Fibroblast of skin of left biceps (primary cell): ENCODE measurements at regions not wholly inside any gene's neighbourhood (a gene's known extent, or its start where the extent isn't known, plus 50 kb on each side); places are given as distances from the start of the nearest gene placed in this dataset.

ENCODE experiments used
- DNase-seq, 2 experiments: peaks; one replicate each; pipeline ENCODE4 v3.0.0-alpha.2; 2013; ENCODE audit warnings: low read depth in 2 of 2

DNA sequence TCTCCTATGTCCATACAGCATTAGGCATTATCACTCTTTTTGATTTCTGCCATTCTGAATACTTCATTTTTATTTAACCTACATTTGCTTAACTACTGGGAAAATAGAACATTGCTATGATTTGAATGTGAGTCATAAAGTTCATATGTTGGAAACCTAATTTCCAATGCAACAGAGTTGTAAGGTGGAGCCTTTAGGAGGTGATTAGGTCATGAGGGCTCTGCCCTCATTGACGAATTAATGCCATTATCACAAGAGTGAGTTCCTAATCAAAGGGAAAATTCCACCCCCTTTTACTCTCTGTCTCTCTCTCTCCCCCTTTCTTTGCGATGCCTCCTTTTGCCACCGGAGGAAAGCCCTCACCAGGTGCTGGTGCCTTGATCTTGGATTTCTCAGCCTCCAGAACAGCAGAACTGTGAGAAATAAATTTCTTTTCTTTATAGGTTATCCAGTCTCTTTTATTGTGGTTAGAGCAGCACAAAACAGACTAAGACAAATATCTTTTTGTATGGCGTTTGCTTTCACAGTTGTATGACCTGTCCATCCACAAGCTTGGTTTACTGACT is 180.1 kb upstream of the ARID2 start:
- DNase-seq = no peak

DNA sequence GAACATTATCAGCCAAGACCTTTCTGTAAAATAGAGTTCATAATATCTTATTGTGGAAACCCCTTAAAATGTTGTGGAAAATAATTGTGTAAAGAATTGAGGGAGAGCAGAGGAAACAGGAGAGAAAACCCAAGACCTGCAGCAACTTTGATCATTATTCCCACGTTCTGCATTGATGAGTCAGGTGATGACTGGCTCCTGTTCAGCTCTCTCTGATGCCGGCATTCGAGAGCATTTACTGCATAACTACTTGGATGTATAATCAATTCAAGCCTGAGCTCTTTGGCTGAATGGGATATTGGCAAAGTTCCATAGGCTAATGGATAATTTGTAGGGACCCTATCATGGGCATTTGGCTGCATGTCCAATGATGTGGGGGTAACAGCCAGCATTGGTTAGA is 176.3 kb upstream of the ARID2 start:
- DNase-seq = no peak

DNA sequence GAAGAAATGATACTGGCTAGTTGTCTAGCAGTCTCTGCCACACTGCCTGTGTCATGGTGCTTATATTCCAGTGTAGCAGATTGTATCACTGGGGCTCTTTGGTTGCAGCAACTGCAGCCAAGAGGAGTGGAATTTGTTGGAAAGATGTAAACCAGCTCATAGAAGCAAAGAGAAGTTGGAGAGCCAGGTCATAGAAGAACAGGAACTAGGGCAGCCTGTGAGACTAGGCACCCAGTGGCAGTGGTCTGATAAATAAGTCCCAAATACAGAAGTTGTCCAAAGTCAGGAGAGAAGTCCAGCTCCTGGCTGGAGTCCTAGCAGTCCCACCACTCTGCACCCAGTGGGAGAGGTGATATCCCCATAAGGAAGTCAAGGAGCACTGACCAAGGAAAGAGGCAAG is 172.5 kb upstream of the ARID2 start:
- DNase-seq = no peak

DNA sequence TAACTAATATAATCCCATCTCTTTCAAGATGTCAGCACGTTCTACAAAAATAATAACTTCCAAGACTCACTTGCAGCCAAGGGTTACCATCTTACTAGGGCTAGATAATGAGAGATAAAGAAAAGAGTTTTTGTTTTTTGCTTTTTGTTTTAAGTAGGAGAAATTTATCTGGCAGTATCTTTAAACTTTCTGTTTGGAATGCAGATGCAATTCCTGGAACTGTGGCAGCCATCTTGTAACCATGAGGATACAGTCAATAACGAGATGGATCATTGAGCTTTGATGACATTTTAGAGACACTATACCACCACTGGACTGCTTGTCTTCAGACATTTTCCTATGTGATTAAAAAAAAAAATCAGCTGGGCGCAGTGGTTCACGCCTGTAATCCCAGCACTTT is 171.2 kb upstream of the ARID2 start:
- no peak for DNase-seq

DNA sequence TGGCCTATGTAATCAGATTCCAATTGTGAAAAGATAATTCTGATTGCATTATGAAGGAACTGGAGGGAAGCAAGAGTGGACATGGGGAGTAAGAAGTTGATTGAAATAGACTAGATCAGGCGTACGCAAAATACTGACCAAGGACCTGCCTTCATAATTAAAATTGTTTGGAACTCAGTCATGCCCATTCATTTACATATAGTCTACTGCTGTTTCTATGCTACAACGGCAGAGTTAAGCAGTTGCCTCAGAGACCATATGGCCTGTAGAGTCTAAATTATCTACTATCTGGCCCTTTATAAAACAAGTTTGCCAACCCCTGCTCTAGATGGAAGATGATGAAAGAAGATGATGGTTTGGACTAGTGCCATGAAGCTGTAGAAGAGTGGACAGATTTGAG is 170.0 kb upstream of the ARID2 start:
- DNase-seq = no peak

DNA sequence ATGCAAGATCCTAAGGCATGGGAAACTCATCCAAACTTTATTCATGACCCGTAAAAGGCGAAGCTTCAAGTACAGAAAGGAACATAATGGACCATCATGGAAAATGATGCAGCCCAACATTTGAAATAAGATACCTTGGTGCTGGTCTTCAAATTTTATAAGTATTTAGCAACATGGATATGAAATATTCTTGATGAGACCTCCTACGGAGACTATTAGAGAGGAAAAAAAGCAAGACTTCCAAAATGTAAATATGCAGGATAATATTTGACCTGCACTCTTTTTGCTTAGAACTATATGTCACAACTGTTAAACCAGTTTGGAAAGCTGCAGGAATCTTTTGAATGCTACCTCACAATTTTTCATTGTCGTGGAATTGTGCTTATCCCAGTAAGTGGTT is 168.8 kb upstream of the ARID2 start:
- DNase-seq = no peak

DNA sequence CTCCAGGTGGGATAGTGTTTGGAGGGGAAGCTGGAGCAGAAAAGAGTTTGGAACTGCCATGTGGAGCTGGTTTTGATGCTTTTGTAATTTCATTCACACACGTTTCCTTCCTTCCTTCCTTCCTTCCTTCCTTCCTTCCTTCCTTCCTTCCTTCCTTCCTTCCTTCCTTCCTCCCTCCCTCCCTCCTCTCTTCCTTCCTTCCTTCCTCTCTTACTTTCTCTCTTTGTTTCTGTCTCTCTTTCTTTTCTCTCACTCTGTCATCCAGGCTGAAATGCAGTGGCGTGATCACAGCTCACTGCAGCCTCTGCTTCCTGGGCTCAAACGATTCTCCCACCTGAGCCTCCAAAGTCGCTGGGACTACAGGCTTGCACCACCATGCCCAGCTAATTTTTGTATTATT is 168.0 kb upstream of the ARID2 start:
- DNase-seq = no peak

DNA sequence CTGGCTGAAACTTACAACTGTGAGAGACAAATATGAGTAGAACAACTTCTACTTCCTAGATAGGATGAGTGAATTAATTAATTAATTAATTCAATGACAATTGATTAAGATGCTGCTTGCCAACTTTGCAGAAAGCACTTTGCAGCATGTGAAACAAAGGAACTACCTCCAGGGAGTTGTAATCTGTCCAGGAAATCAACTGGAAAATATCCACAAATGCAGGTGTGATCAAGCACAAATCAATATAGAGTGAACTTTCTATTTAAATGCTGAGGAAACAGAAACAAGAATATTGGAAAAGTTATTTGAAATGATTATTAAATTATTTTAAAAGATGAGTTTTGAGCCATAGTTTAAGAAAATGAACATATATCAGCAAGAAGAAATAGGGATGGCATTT is 163.9 kb upstream of the ARID2 start:
- DNase-seq = no peak

DNA sequence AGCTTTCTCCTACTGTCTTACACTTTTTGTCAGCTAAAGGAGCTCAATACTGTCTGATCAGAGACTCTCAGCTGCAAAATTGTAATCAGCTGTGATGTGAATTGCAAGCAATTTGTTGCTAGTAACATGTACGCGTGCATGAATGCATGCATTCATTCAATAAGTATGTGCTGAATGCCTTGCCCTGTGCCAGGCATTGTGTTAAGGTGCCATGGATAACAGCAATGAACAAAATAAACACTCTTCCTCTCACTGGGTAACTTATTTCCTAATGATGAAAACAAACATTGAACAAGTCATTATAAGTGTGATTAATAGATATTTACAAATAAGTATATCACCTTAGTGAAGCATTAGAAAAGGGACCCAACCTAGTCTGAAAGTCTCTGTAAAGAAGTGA is 163.2 kb upstream of the ARID2 start:
- no peak for DNase-seq

DNA sequence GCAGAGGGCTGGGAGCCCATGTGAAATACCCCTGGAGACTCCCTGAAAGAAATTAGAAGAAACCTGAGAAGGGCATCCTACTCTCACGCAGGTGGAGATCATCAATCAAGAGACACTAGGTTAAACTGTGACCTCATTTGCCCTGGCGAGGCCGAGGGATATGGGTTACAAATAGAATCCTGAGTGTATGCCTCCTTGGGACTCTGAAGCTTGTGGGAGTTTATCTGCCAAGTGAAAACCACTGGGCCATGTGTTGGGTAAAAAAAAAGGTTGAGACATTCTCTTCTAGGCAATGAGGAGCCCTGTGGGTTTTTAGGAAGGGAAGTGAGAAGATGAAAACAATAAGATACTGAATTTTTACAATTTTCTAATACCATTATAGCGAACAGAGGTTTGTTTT is 160.7 kb upstream of the ARID2 start:
- DNase-seq = no peak

DNA sequence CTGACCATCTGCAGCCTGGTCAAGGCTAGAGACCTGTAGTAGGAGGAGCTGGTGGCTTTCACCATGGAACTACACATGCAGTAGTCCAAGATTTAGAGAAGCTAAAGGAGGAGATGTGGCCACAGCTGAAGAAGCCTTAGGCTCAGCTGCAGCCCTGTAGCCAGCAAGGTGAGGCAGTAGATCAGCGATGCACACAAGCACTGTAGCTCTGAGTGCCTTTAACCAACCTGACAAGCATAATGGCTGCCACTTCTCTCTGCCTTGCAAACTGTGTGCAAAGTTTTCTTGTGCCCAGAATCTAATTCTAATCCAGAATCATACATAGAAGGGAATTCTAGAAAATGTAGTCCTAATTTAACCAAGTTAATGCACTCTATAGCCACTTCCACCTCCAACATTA is 159.0 kb upstream of the ARID2 start:
- DNase-seq = no peak

DNA sequence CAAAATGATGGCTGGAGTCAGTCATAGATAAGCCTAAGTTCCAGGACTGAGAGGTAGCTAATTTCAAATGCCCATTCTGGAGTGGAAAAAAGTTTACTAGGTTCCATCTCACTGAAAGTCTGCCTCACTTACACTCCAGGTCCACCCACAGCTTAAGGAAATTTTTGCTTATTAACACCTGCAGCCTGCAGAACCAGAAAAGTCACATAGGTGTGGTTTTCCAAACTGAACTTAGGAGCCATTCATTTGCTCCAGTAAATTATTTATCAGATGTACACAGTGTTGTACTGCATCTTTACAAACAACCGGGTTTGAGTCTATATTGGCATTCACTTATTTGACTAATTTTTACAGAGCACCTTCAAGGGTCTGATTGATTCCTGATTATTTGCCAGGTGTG is 157.4 kb upstream of the ARID2 start:
- DNase-seq = no peak

DNA sequence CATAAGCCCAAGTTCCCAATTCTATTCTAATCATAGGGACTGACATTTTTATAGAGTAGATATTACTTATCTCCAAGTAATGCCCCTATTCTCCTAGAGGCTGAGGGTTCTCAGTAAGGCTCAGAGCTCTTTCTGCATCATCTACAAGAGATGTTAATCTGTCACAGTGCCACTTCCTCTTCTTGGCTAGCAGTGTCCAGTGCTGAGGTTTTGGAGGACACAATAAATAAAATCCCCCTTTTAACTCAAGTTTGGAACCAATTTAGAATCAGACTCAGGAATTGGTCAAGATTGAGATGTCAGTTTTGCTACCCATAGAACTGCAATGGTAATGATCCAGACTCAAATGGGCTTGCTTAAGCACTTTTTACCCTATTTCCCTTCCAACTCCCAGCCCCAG is 154.1 kb upstream of the ARID2 start:
- DNase-seq = no peak

DNA sequence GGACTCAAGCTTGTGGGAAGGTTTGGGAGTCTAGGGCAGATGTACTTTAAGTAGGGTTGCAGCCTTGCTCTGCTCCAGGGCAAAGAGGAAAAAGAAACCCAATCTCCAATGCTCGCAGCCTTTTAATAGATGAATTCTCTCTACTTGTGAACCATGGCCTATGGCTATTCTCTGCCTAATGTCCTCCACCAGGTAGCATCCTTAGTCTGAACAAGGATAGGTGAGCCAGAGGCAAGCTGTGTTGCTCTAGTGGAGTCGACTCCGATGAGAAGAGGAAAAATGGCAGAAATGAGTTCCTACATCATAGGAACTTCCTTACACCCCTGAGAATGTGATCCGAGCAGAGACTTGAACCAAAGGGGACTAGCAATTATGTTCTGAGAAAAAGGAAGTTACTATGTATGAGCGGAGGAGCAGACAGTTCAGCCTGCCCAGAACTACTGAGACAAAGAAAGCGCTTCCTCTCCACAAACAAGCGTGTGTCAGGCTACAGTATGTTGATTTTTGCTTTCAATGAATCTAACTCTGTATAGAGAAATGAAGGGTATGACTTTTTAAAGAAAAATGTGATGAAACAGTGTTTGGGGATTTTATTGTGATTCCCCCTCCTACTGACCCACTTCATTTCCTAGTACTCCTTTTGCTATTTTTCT is 153.6 kb upstream of the ARID2 start:
- DNase-seq = no peak

DNA sequence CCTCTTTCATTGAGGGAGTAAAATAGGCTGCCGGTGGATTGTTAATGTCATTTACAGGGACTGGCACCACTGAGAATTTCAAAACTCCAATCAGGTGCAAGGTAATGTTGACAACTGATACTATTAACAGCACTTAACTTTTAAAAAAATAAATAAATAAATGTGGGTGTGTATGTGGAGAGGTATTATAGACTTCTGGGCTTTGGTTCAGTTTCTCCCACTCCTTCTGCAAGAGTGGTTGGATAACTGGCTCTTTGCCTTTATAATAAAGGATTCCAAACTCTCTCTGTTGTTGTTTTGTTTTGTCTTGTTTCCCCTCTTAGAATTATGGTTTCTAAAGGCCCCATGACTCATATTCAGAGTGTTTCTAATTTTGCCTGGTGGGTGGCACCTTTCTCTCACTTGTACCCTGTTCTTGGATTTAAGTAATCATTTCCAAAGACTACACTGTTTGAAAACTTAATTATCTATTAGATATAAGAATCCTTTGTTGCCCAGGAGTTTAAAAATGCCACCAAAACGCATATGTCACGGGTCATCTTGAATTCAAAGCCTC is 151.6 kb upstream of the ARID2 start:
- no peak for DNase-seq

DNA sequence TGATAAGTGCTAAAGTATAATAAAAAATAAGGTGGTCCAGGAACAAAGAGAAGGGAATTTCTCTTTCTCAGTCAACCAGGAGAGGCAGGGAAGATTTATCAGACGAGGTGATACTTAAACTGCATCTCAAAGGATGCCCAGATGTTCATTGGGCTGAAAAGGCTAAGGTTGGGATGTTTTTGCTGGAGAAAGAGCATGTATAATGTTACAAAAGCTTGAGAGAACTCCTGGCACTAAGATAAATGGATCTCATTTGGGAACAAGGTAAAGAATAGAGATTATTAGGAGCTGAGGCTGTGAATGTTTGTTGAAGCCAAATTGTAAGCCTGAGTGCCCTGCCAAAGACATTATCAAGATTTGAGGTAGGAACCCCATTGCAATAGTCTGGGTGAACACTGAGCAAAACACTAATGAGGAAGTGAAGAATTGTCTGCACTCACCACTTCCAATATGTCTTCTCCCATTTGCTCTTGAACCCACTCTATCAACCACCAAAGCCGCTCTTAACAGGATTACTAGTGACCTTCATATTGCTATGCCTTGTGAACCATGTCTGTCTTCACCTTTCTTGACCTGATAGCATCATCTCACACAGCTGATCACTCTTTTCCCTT is 149.0 kb upstream of the ARID2 start:
- DNase-seq = no peak

DNA sequence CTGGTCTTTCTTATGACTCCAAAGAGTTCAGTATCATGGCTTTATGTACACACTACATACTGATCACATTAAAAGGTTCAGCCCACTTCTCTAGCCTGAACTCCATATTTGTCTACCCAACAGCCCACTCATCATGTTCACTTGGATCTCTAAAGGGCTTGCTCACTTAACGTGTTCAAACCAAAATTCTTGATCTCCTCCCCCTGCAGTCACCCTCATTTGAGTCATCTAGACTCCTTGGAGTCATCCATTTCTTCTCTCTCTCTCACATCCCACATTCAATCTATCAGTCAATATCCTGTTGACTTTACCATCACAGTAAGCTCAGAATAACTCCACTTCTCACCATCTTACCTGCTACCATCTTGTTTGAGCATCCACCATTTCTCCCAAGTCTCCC is 148.4 kb upstream of the ARID2 start:
- DNase-seq = no peak

DNA sequence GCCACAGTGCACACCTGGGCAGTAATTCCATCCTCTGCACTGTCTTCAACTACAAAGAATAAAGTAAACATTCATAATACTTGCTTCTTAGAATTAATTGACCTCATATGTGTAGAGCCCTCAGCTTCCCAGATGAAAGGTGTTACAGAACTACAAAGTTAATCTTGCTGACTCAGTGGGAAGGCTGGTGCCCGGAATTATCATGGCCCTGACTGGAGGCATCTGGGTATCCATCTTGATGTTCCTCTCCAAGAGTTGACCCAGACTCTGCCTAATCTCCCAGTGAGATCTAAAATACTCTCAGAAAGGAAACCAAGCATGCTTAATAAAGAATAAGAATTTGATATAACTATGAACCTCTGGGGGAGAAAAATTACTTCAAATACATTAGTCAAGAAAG is 147.0 kb upstream of the ARID2 start:
- no peak for DNase-seq

DNA sequence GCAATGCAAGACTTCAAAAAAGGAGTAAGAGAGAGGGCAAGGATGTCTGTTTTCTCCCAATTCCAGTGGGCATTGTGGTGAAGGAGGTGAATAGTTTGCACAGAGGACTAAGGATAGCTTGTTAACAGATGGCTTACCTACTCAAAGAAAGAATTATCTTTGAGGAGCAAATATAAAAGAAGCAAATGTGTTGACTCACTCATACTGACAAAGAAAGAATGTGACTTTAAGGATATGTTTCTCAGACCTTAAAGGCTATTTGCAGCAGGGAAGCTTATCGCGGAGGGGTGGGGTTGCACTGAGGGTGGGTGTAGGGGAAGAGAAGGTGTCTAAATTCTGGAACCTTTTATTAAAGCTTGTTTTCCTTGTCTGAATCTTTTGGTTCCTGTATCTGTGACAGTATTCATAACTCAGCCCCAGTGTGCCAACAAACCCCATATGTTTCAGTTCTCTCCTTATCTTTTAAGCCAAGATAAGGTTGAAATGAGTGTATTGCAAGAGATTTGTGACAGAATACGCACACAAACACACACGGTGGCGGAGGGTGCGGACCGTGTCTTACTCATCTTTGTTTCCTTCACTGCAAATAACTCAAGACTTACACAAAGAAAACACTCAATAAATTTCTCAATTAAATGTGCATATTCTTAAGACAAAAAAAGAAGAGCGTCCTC is 146.4 kb upstream of the ARID2 start:
- DNase-seq = no peak

DNA sequence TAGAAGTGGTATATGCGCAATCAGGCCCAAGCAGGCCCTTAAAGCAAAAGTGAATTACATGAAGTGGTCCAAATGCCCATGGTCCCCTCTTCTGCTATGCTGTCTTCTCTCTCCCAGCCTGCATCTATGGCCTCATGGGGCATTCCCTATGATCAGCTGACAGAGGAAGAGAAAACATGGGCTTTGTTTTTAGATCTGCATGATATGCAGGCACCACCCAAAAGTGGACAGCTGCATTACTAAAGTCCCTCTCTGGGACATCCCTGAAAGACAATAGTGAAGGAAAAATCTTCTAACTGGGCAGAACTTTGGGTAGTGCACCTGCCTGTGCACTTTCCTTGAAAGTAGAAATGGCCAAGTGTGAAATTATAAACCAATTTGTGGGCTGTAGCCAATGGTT is 145.2 kb upstream of the ARID2 start:
- DNase-seq = no peak

DNA sequence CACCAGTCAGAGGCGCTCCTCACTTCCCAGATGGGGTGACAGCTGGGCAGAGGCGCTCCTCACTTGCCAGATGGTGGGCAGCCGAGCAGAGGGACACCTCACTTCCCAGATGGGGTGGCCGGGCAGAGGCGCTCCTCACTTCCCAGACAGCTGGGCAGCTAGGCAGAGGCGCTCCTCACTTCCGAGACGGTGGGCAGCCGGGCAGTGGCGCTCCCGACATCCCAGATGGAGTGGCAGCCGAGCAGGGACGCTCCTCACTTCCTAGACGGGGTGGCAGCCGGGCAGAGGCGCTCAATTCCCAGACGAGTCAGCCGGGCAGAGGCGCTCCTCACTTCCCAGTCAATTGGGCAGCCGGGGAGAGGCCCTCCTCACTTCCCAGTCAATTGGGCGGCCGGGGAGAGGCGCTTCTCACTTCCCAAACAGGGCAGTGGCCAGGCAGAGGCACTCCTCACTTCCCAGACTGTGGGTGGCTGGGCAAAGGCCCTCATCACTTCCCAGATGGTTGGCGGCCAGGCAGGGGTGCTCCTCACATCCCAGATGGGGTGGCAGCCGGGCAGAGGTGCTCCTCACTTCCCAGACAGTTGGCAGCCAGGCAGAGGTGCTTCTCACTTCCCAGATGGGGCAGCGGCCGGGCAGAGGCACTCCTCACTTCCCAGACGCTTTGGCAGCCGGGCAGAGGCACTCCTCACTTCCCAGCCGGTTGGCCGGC is 143.8 kb upstream of the ARID2 start:
- no peak for DNase-seq

DNA sequence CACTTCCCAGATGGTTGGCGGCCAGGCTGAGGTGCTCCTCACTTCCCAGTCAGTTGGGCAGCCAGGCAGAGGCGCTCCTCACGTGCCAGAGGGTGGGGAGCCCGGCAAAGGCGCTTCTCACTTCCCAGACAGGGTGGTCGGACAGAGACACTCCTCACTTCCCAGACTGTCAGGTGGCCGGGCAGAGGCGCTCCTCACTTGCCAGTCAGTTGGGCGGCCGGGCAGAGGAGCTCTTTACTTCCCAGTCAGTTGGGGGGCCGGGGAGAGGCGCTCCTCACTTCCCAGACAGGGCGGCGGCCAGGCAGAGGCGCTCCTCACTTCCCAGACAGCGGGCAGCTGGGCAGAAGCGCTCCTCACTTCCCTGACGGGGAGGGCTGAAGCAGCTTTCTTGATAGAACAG is 143.0 kb upstream of the ARID2 start:
- DNase-seq = no peak
